OCI-LY7 (cell line): ENCODE measurements at regions not wholly inside any gene's neighbourhood (a gene's known extent, or its start where the extent isn't known, plus 50 kb on each side); places are given as distances from the start of the nearest gene placed in this dataset.

Experiments used
- EZH2phosphoT487 ChIP-seq: fragments of 200-600 bp; sonication (generic); IDR thresholded peaks from 2 replicates; pipeline ENCODE4 v1.6.1; 2018; ENCODE audit warnings: low read depth, borderline replicate concordance, mild to moderate bottlenecking, mixed run types, antibody characterized with exemption, low read length, moderate library complexity, mixed read lengths
- TF ChIP-seq, protein P1 (sequence below): fragments of 200-600 bp; sonication (generic); conservative IDR thresholded peaks from 2 replicates; pipeline ENCODE4 v1.5.1; 2014; ENCODE audit warnings: mild to moderate bottlenecking, antibody characterized with exemption, low read length, moderate library complexity, mixed read lengths

DNA sequence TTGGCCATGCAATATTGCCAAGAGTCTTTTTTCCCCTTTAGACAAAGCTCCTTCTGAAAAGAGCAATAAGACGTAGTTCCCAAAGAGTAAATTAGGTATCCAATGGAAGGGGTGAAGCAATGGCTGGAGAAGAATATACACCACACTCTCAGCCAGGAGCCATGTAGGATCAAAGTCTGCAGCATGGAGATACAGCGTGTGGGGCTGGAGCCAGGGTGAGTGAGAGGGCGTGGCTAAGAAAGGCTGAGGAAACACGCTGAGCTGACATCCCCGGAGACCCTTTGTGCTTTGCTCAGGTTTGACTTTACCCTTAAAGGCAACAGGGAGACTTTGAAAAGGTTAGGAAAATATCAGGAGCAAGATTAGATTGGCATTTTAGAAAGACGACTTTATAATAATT, 87.1 kb upstream of the ELL2 start:
- TF ChIP-seq, protein P1, sequence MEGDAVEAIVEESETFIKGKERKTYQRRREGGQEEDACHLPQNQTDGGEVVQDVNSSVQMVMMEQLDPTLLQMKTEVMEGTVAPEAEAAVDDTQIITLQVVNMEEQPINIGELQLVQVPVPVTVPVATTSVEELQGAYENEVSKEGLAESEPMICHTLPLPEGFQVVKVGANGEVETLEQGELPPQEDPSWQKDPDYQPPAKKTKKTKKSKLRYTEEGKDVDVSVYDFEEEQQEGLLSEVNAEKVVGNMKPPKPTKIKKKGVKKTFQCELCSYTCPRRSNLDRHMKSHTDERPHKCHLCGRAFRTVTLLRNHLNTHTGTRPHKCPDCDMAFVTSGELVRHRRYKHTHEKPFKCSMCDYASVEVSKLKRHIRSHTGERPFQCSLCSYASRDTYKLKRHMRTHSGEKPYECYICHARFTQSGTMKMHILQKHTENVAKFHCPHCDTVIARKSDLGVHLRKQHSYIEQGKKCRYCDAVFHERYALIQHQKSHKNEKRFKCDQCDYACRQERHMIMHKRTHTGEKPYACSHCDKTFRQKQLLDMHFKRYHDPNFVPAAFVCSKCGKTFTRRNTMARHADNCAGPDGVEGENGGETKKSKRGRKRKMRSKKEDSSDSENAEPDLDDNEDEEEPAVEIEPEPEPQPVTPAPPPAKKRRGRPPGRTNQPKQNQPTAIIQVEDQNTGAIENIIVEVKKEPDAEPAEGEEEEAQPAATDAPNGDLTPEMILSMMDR, result no peak
- no peak for TF ChIP-seq EZH2phosphoT487
